NT2/D1 (cell line): ENCODE measurements at regions not wholly inside any gene's neighbourhood (a gene's known extent, or its start where the extent isn't known, plus 50 kb on each side); places are given as distances from the start of the nearest gene placed in this dataset.

Experiments used
- DNase-seq: peaks from one replicate; pipeline ENCODE4 v3.0.0-alpha.2; 2011; ENCODE audit warnings: low read depth, low spot score
- H3K27me3 ChIP-seq: 2 replicates; pipeline ENCODE4 v1.6.0; 2011; ENCODE audit warnings: mild to moderate bottlenecking; ENCODE audit not compliant: insufficient read length, insufficient read depth
- H3K36me3 ChIP-seq: 2 replicates; pipeline ENCODE4 v1.6.1; 2011; ENCODE audit warnings: mild to moderate bottlenecking, low read length, mixed read lengths; ENCODE audit not compliant: insufficient read depth, insufficient read length
- H3K4me1 ChIP-seq: 2 replicates; pipeline ENCODE4 v1.5.1; 2011; ENCODE audit not compliant: insufficient read depth, insufficient read length
- H3K4me3 ChIP-seq: 2 replicates; pipeline ENCODE4 v1.5.1; 2011; ENCODE audit warnings: low read depth; ENCODE audit not compliant: insufficient read length
- H3K9ac ChIP-seq: 2 replicates; pipeline ENCODE4 v1.6.0; 2011; ENCODE audit warnings: low read depth; ENCODE audit not compliant: insufficient read length
- H3K9me3 ChIP-seq: 2 replicates; pipeline ENCODE4 v1.5.1; 2011; ENCODE audit warnings: mild to moderate bottlenecking, low read length; ENCODE audit not compliant: insufficient read depth
- SUZ12 ChIP-seq: IDR thresholded peaks from 2 replicates; pipeline ENCODE4 v1.6.1; 2011; ENCODE audit not compliant: insufficient read length, insufficient read depth; ENCODE audit errors: extremely low read depth
- YY1 ChIP-seq: IDR thresholded peaks from 2 replicates; pipeline ENCODE4 v1.6.1; 2011; ENCODE audit not compliant: insufficient read length, insufficient read depth
- ZNF274 ChIP-seq: IDR thresholded peaks from 2 replicates; pipeline ENCODE4 v1.6.1; 2011; ENCODE audit warnings: mild to moderate bottlenecking, low read depth, low read length

DNA sequence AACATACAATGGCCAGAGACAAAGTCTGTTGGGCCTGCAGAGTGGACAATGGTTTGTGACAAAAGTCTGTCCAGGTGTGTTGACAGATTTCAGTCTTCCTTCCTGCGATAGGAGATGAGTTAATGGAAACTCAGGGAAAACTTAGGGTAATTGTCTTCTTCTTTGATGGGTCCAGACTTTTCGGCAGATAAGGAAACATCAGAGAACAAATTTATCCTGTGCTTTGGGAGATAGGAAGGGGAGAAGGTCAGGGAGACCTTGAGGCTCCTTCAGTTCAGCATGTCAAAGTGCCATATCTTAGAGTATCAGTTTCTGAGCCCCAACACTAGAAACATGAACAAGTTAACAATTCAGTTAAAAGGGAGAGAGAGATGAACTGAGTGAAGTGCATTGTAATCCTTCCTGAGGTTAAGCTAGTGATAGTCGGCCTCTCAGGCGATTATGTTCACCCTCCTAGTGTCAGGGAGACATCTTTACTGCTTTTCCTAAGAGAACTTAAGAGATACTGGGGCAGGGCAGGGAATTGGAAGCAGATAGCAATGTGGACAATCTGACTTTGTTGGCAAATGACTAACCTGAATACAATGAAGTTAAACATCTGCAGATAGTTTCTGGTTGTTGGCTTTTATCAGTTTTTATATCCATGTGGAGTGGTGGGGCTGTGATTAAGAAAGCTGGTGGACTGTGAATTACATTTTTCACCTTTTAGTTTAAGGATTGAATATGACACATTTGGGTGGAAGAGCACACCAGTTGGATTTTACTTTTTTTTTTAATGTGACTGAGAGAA lies 248.8 kb upstream of the FN1 start:
- DNase-seq, result no peak
- H3K9me3 ChIP-seq, result peaks cover 16% of the 10 kb centered on the region; the same call in 1 of the 2 replicates
- no peaks in the 10 kb centered on the region for H3K4me1 ChIP-seq
- no peak overlapping the region for H3K9ac ChIP-seq
- no peaks in the 10 kb centered on the region for H3K27me3 ChIP-seq
- no peak overlapping the region for H3K4me3 ChIP-seq
- no peaks in the 10 kb centered on the region for H3K36me3 ChIP-seq
- TF ChIP-seq YY1 (no peak), ZNF274 (no peak), SUZ12 (no peak)

- no peak for DNase-seq
- Histone ChIP-seq H3K36me3 (no peaks in the 10 kb centered on the region), H3K4me3 (no peak overlapping the region), H3K4me1 (no peaks in the 10 kb centered on the region), H3K9me3 (peaks cover 16% of the 10 kb centered on the region; the same call in 1 of the 2 replicates), H3K9ac (no peak overlapping the region), H3K27me3 (no peaks in the 10 kb centered on the region)
- TF ChIP-seq ZNF274 (no peak), SUZ12 (no peak), YY1 (no peak)
Measured at GRCh38 chr2:215683295-215683694, 247.4 kb upstream of the FN1 start.

DNA sequence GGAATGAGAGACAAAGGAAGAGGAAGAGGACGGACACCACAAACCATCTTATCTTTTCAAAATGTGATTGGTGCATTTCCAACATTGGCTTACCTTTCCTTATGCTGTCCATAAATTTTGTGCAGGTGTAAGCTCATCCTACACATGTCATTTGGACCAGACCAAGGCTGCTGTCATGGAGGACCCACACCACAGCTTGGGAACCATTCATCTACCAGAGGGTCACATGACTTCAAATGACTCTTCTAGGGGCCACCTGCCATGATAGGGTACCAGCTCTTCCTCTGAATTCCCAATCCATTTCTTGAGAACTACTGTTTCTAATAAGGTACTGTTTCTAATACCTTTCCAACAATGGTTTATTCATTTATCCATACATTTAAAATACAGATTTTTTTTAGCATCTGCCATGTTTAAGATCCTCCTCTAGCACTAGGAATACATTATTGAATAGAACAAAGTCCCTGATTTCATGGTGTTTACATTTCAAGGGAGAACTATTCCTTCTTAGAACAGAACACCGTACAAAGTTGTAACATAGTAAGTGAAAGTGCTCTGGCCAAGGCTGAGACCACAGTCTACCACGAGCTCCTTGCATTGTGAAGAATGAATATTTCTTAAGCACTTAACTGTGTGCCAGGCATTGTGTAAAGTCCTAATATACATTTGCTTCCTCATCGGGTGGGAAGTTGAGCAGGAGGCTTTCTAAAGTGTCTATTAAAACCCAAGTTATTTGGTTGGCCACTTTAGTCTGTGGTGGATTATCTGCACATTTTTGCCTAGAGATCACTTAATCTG lies 246.1 kb upstream of the FN1 start:
- H3K27me3 ChIP-seq, result no peaks in the 10 kb centered on the region
- no peak for DNase-seq
- peaks cover 16% of the 10 kb centered on the region; the same call in 1 of the 2 replicates for H3K9me3 ChIP-seq
- H3K9ac ChIP-seq, result no peak overlapping the region
- H3K4me3 ChIP-seq, result no peak overlapping the region
- H3K36me3 ChIP-seq, result no peaks in the 10 kb centered on the region
- TF ChIP-seq SUZ12 (no peak), YY1 (no peak), ZNF274 (no peak)
- H3K4me1 ChIP-seq, result no peaks in the 10 kb centered on the region

- Histone ChIP-seq H3K9me3 (peaks cover 16% of the 10 kb centered on the region; the same call in 1 of the 2 replicates), H3K4me1 (no peaks in the 10 kb centered on the region), H3K36me3 (no peaks in the 10 kb centered on the region), H3K9ac (no peak overlapping the region), H3K27me3 (no peaks in the 10 kb centered on the region), H3K4me3 (no peak overlapping the region)
- no peak for TF ChIP-seq YY1
- no peak for TF ChIP-seq SUZ12
- TF ChIP-seq ZNF274, result no peak
- no peak for DNase-seq
Measured at GRCh38 chr2:215680605-215681598, 245.0 kb upstream of the FN1 start.

DNA sequence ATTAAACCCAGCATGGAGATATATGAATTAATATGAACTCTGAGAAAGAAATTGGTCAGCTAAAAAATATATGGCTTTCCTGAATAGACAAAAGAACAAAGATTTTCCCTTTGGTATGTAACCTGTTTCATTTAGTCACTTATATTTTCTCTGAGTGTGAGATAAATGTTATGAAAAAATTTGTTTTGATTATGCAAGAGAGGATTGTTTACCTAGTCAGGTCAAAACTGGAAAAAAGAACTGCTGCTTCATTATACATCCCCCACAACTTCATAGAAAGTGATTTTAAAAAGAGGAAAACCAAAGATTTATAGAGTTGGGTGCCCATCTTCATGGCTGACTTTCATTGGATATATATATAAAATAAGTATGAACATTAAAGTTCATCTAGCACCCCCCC lies 242.2 kb upstream of the FN1 start:
- DNase-seq, result no peak
- Histone ChIP-seq H3K4me3 (no peak overlapping the region), H3K27me3 (no peaks in the 10 kb centered on the region), H3K4me1 (no peaks in the 10 kb centered on the region), H3K36me3 (no peaks in the 10 kb centered on the region), H3K9me3 (no peaks in the 10 kb centered on the region), H3K9ac (no peak overlapping the region)
- TF ChIP-seq YY1, result no peak
- no peak for TF ChIP-seq SUZ12
- no peak for TF ChIP-seq ZNF274

- Histone ChIP-seq H3K4me1 (no peaks in the 10 kb centered on the region), H3K9ac (no peak overlapping the region)
- TF ChIP-seq ZNF274 (no peak), YY1 (no peak), SUZ12 (no peak)
Measured at GRCh38 chr2:215677481-215677880, 241.6 kb upstream of the FN1 start.

More at GRCh38 chr2:215677481-215677880, 241.6 kb upstream of the FN1 start:
- no peaks in the 10 kb centered on the region for H3K9me3 ChIP-seq
- no peaks in the 10 kb centered on the region for H3K27me3 ChIP-seq
- H3K4me3 ChIP-seq, result no peak overlapping the region
- DNase-seq, result no peak
- no peaks in the 10 kb centered on the region for H3K36me3 ChIP-seq
